ENCODE measurements at regions not wholly inside any gene's neighbourhood (a gene's known extent, or its start where the extent isn't known, plus 50 kb on each side); places are given as distances from the start of the nearest gene placed in this dataset.

DNA sequence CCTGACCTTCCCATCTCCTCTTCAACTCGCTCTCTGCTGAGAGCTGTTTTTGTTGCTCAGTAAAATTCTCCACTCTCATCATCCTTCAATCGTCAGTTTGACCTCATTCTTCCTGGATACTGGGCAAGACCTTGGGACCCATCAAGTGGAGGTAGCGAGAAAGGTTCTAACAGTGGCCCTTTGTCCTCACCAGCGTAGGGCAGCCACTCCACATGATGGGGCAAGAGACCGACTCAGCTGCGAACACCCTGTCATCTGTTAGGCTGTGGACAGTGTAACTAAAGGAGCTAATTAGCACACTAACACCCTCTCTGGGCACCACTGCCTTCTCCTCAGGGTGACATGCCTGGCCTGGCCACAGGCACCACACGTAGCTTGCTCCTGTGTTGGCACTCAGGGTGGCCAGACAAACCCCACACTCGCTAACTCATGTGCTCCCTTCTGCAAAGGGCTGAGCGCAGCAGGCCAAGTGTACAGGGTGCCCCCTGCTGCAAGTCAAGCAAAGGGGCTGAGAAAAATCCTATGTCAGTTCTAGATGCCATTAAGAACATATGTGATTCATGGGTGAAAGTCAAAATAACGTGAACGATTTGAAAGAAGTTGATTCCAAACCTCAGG, 1216.0 kb downstream of the SLITRK5 start:
- Histone ChIP-seq H3K9me3 (ENCODE audit: low read depth, low read length) (no peaks in the 10 kb centered on the region), H3K4me3 (ENCODE audit: low read length) (no peak overlapping the region), H3K4me1 (ENCODE audit: insufficient read depth, low read length) (no peaks in the 10 kb centered on the region), H3K27me3 (ENCODE audit: insufficient read depth, low read length) (no peaks in the 10 kb centered on the region)

DNA sequence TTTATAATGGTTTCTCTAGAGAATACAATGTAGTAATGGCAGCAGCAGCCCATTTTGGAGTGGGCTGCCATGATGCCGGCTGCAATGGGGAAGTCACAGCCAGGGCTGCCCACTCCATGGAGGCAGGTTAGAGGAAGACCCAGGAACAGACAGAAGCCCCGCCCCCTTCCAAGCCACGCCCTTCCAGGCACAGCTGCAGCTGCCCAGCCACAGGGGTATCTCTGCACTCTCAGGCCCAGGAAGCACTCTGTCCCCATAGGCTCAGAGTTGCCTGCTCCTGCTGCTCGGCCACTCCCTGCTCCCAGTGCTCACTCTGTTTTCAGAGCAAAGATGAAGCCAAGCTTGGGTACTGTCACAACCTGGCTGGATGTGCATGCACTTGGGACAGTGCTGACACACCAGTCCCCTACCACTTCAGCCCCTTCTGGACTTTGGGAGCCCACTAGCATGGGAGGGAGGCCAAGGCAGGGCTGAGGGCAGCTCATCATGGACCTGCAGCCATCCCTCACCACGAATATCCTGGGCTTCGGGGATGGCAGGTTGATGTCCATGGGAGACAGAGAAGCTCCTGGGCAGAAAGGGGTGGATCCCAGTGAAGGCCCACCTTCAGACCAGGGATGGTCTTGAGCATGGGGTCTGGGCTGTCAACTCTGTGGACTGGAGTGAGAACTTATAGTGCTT, 1224.2 kb downstream of the SLITRK5 start:
- no peaks in the 10 kb centered on the region for H3K27me3 ChIP-seq (ENCODE audit: insufficient read depth, low read length)
- H3K4me3 ChIP-seq (ENCODE audit: low read length), result no peak overlapping the region
- no peaks in the 10 kb centered on the region for H3K9me3 ChIP-seq (ENCODE audit: low read depth, low read length)
- H3K4me1 ChIP-seq (ENCODE audit: insufficient read depth, low read length), result no peaks in the 10 kb centered on the region

DNA sequence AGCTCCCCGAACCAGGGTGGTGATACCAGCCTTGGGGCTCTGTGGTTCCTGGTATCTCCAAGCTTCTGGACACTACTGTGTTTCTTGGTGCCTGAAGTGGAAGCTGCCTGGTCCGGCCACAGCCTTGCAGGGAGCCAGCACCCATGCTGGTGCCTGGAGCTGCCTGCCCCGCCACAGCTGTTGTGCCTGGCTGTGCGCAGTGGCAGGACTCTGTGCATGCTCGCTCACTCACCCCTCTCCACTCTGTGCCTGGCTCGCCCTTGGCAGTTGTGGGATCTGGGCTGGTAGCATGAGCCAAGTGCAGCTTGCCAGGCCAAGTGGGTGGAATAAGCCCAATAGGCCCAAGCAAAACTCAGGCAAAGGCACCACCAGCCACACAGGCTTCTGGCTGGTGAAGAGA, 1225.3 kb downstream of the SLITRK5 start:
- Histone ChIP-seq H3K27me3 (ENCODE audit: insufficient read depth, low read length) (no peaks in the 10 kb centered on the region), H3K4me1 (ENCODE audit: insufficient read depth, low read length) (no peaks in the 10 kb centered on the region), H3K9me3 (ENCODE audit: low read depth, low read length) (peaks cover 6% of the 10 kb centered on the region), H3K4me3 (ENCODE audit: low read length) (no peak overlapping the region)

DNA sequence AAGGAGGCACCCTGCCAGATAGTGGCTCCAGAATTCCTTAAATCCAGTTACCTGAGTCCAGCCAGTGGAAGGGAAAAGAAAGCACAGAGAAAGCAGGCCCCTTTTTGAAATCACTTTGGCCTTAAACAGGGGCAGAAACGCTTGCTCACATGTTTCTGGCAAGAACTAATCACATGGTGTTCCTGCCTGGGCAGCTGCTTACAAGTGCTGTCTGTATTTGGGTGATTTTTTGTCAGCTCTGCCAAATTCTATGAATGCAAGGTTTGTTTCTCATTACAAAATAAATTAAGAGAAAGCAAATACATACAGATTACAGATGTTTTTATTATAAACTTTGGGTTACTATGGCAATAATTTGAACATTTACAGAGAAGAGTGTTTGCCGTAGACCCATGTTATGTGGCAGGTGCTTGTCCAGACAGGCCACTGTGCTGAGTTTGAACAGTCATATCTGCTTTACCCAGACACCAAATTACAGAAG, 1237.8 kb downstream of the SLITRK5 start:
- H3K27me3 ChIP-seq (ENCODE audit: insufficient read depth, low read length), result no peaks in the 10 kb centered on the region

DNA sequence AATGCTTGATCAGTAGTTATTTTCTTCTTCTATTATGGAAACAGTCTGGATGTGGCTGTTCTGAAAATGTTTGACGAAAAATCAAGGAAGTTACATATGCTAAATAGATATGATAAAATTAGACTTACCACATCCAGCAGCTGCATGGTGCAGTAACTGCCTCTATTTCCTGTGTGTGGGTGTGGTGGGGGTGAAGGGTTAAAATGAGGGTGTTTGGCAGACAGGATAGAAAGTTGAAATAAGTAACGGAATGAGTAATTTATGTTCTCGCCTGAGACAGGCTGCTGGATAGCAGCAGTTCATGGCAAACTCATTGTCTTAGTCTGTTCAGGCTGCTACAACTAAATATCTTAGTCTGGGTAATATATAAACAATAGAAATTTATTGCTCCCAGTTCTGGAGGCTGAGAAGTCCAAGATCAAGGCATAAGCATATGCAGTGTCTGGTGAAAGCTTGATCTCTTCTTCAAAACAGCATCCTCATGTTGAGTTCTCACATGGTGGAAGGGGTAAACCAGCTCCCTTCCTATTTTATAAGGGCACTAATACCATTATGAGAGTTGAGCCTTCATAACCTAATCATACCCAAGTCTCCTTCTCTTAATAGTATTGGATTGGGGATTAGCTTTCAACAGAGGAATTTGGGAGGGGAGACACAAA, 1248.9 kb downstream of the SLITRK5 start:
- no peaks in the 10 kb centered on the region for H3K27me3 ChIP-seq (ENCODE audit: insufficient read depth, low read length)
- peaks cover 8% of the 10 kb centered on the region for H3K4me1 ChIP-seq (ENCODE audit: insufficient read depth, low read length)
- no peak overlapping the region for H3K4me3 ChIP-seq (ENCODE audit: low read length)

More for the DNA sequence above, 1237.8 kb downstream of the SLITRK5 start:
- Histone ChIP-seq H3K4me3 (ENCODE audit: low read length) (no peak overlapping the region), H3K4me1 (ENCODE audit: insufficient read depth, low read length) (no peaks in the 10 kb centered on the region), H3K9me3 (ENCODE audit: low read depth, low read length) (no peaks in the 10 kb centered on the region)

DNA sequence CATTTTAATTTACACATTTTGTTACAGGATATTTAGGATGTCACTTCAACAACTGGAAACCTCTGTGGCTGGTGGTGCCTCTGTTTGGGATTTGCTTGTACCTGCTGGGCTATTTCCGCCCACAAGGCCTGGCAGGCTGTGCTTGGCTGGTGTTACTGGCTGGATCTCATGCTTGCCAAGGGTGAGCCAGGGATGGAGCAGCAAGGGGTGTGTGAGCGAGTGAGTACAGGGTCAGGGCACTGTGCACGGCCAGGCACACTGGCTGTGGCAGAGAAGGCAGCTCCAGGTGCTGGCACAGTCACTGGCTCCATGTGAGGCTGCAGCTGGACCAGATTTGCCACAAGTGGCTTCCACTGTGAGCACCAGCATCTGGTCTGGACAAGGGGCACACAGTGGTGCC, 1254.8 kb downstream of the SLITRK5 start:
- Histone ChIP-seq H3K4me3 (ENCODE audit: low read length) (no peak overlapping the region), H3K9me3 (ENCODE audit: low read depth, low read length) (no peaks in the 10 kb centered on the region), H3K27me3 (ENCODE audit: insufficient read depth, low read length) (no peaks in the 10 kb centered on the region), H3K4me1 (ENCODE audit: insufficient read depth, low read length) (no peaks in the 10 kb centered on the region)

More for the DNA sequence above, 1248.9 kb downstream of the SLITRK5 start:
- no peaks in the 10 kb centered on the region for H3K9me3 ChIP-seq (ENCODE audit: low read depth, low read length)

DNA sequence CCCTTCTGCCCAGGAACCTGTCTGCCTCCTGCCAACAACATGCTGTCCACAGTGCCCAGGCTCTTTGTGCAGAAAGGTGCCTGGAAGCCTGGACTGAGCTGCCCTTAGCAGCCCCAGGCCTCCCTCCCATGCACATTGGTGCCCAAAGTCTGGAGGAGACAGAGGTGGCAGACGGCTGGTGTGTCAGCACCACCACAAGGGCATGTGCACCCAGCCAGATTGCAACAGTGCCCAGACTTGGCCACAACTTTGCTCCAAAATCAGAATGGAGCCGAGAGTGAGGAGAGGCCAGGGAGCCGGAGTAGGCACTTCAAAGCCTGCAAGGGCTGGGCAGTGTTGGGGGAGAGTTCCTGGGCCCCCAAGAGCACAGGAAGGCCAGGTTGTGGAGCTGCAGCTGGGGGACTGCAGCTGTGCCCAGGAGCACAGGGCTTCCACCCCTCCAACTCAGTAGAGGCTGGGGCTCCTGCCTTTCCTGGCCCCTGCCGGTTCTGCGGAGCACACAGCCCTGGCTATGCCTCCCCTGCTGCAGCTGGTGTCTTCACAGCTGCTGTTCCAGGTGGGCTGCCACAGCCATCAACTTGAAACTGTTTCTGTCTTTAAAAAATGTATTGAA, 1255.8 kb downstream of the SLITRK5 start:
- Histone ChIP-seq H3K4me3 (ENCODE audit: low read length) (no peak overlapping the region), H3K9me3 (ENCODE audit: low read depth, low read length) (no peaks in the 10 kb centered on the region), H3K4me1 (ENCODE audit: insufficient read depth, low read length) (no peaks in the 10 kb centered on the region), H3K27me3 (ENCODE audit: insufficient read depth, low read length) (no peaks in the 10 kb centered on the region)

DNA sequence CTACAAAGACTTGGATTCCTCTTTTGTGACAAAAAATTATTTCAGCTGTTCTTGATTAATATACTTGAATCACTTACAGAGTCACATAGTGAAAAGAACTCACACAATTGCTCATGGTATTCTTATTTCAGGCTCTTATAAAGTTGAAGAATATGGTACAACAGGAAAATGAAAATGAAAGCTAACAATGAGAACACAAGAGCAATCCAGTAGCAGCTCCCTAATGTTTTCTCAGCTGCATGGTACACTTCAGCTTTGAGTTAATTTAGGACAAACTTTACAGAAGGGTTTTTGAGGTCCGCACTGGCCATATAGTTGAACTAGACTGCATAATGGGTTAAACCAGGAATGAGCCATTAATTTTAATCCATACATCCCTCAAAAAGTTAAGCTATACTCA, 1261.8 kb downstream of the SLITRK5 start:
- Histone ChIP-seq H3K4me3 (ENCODE audit: low read length) (no peak overlapping the region), H3K4me1 (ENCODE audit: insufficient read depth, low read length) (peaks cover under 1% of the 10 kb centered on the region), H3K9me3 (ENCODE audit: low read depth, low read length) (no peaks in the 10 kb centered on the region), H3K27me3 (ENCODE audit: insufficient read depth, low read length) (no peaks in the 10 kb centered on the region)

DNA sequence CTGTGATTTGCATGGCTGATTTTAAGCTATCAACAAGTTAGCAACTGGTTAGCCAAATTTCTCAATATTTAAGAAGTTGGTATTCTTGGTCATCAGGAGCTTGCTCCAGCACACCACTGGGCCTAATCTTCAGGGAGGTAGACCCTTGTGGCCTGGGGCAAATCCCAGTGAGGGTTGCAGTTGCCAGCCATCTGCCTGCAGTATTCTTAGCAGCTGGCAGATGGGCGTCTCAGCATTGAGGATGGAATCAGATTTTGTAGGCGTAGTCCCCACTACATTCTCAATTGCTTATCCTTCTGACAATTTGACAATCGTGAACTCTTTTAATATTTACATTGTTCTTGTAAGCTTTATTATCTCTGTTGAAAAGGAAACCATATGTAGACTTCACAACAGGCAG, 1266.2 kb downstream of the SLITRK5 start:
- H3K4me3 ChIP-seq (ENCODE audit: low read length), result no peak overlapping the region
- peaks cover 5% of the 10 kb centered on the region for H3K4me1 ChIP-seq (ENCODE audit: insufficient read depth, low read length)
- no peaks in the 10 kb centered on the region for H3K9me3 ChIP-seq (ENCODE audit: low read depth, low read length)
- no peaks in the 10 kb centered on the region for H3K27me3 ChIP-seq (ENCODE audit: insufficient read depth, low read length)

DNA sequence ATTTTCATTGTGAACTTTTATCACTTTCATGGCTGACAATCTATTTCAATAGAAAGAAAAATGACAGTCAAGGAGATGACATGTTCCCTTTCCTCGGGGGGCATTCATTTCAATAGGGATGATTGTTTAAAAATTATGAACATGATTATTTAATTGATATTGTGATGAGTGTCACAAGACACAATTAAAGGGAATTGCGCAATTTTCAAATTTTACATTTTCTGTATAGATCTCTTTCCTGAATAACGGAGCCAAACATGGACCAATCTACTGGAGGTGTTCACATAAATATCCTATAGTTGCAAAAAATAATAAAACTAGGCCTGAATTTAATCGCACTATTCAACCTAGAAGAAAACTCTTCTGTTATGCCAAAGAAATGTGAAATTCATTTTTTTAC, 1274.6 kb downstream of the SLITRK5 start:
- H3K9me3 ChIP-seq (ENCODE audit: low read depth, low read length), result no peaks in the 10 kb centered on the region
- no peaks in the 10 kb centered on the region for H3K27me3 ChIP-seq (ENCODE audit: insufficient read depth, low read length)
- H3K4me1 ChIP-seq (ENCODE audit: insufficient read depth, low read length), result no peaks in the 10 kb centered on the region
- no peak overlapping the region for H3K4me3 ChIP-seq (ENCODE audit: low read length)

DNA sequence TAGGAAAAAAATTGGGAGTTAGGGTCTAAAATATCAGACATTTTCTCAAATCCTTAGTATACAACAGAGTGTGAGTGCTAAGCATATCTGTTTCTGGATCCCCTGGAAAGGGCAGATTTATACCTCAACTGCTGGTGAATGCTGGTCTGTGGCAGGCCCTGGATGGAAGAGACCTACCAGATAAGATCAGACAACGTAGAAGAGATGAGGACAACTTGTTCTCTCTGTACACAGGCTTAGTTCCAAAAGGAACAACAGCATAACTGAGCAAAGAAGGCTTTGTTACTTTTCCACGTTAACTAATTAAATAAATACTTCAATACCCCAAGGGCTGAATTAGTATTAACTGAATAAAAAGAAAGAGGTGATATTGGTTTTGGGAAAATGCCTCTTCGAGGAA, 1277.3 kb downstream of the SLITRK5 start:
- H3K27me3 ChIP-seq (ENCODE audit: insufficient read depth, low read length), result no peaks in the 10 kb centered on the region
- no peaks in the 10 kb centered on the region for H3K4me1 ChIP-seq (ENCODE audit: insufficient read depth, low read length)
- no peaks in the 10 kb centered on the region for H3K9me3 ChIP-seq (ENCODE audit: low read depth, low read length)
- no peak overlapping the region for H3K4me3 ChIP-seq (ENCODE audit: low read length)

DNA sequence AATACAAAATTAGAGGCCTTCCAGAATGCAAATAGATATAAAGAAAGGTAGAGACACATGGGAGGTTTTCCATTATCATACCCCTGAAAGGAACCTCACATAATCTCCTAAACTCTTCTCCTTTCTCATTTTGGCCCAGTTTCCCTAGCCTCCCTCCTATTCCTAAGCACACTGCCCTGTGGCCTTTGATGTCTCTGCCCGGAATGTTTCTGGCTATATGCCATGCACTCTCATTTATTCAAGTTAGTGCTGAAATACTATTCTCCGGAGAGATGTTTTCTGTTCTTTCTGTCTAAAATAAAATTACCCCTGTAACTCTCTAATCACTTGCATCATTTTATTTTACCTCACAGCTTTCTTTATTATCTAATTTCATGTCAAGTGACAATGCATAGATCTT, 1287.7 kb downstream of the SLITRK5 start:
- Histone ChIP-seq H3K4me3 (ENCODE audit: low read length) (no peak overlapping the region), H3K27me3 (ENCODE audit: insufficient read depth, low read length) (no peaks in the 10 kb centered on the region), H3K9me3 (ENCODE audit: low read depth, low read length) (no peaks in the 10 kb centered on the region), H3K4me1 (ENCODE audit: insufficient read depth, low read length) (no peaks in the 10 kb centered on the region)

DNA sequence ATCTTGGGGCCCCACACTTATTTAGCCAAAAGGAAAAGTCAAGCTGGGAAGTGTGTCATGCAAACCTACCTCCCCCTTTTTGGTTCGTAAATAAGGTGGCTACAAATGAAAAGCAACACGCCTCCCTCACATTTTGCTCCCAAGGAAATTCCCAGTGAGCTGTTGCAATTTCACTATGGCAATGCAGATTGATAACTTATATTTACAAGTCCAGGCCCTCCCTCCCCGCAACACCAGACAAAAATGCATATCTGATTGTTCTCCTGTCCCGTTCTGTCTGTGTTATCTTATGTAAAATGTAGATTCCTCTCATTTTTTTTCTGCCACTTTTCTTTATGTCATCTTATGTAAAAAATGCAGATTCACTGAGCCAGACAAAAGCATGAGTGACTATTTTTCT, 1305.3 kb downstream of the SLITRK5 start:
- no peaks in the 10 kb centered on the region for H3K9me3 ChIP-seq (ENCODE audit: low read depth, low read length)
- no peaks in the 10 kb centered on the region for H3K27me3 ChIP-seq (ENCODE audit: insufficient read depth, low read length)
- H3K4me3 ChIP-seq (ENCODE audit: low read length), result no peak overlapping the region
- H3K4me1 ChIP-seq (ENCODE audit: insufficient read depth, low read length), result no peaks in the 10 kb centered on the region

DNA sequence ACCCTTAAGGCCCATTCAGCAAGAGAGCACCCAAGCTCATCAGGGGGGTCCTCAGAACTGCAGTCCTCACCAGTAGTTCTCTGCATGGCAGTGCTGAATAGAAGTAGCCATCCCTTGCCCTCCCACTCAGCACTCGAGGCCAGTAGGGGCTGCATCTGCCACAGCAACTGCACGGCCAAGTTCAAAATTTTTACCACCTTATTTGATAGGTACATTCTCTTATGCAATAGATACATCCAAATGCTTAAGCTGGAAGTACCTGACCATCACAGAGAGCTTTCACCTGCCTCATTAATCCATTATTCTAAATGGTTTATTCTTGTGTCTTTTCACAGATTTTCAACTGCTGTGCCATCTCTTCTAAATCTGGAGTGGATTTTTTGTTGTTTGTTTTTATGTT, 1307.4 kb downstream of the SLITRK5 start:
- no peak overlapping the region for H3K4me3 ChIP-seq (ENCODE audit: low read length)
- no peaks in the 10 kb centered on the region for H3K9me3 ChIP-seq (ENCODE audit: low read depth, low read length)
- H3K27me3 ChIP-seq (ENCODE audit: insufficient read depth, low read length), result no peaks in the 10 kb centered on the region
- no peaks in the 10 kb centered on the region for H3K4me1 ChIP-seq (ENCODE audit: insufficient read depth, low read length)

DNA sequence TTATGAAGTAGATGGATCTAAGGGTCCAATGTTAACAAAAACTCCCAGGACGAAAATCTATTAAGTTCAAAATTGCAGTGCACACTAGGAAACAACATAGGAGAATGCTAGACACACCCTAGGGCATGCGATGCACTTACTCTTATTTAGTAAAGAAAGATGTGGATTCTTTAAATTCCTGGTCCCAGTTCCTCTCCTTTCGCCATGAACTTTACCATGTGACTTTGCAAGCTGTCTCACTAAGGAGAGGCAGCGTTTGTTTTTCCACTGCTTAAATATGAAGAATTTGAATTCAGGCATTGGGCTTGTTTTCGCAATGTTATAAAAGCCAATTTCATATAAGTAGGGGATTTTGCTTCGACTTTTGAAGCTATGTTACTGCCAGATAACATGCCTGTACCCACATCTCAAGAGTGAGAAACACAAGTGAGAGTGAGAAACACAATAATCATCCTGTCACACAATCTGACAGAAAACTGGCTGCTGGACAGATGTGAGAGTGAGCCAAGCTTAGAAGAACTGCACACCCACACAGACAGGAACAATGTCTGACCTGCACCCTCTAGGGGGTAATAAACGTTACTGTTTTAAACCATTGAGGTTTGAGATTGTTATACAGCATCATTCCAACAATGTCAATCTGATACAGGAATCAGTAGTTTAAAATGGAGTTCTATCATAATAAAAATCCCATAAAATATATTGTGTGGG, 1308.4 kb downstream of the SLITRK5 start:
- Histone ChIP-seq H3K4me3 (ENCODE audit: low read length) (no peak overlapping the region), H3K4me1 (ENCODE audit: insufficient read depth, low read length) (no peaks in the 10 kb centered on the region), H3K9me3 (ENCODE audit: low read depth, low read length) (no peaks in the 10 kb centered on the region), H3K27me3 (ENCODE audit: insufficient read depth, low read length) (no peaks in the 10 kb centered on the region)

All from mononuclear cell (primary cell).